Esophagus squamous epithelium (tissue), 4 donors: ENCODE measurements at regions not wholly inside any gene's neighbourhood (a gene's known extent, or its start where the extent isn't known, plus 50 kb on each side); places are given as distances from the start of the nearest gene placed in this dataset.

Experiments used
- POLR2A ChIP-seq, 4 donors: fragments of 450-650 bp; IDR thresholded peaks; one replicate each; pipeline ENCODE4 v1.6.1; 2017; ENCODE audit warnings: antibody characterized with exemption in 4 of 4, mild to moderate bottlenecking in 4 of 4, moderate library complexity in 3 of 4
- TF ChIP-seq, protein P1 (sequence below), 6 experiments: fragments of 450-650 bp in 4 of 6; fragments of 200-600 bp in 2 of 6; sonication (generic) in 2 of 6; IDR thresholded peaks; one replicate each; pipeline ENCODE4 v1.5.1; 2016 to 2019; ENCODE audit warnings: antibody characterized with exemption in 6 of 6, mild to moderate bottlenecking in 4 of 6, moderate library complexity in 4 of 6

GRCh38 chr7:21327422-21328409 is 100.2 kb upstream of the SP4 start:
- TF ChIP-seq, protein P1, sequence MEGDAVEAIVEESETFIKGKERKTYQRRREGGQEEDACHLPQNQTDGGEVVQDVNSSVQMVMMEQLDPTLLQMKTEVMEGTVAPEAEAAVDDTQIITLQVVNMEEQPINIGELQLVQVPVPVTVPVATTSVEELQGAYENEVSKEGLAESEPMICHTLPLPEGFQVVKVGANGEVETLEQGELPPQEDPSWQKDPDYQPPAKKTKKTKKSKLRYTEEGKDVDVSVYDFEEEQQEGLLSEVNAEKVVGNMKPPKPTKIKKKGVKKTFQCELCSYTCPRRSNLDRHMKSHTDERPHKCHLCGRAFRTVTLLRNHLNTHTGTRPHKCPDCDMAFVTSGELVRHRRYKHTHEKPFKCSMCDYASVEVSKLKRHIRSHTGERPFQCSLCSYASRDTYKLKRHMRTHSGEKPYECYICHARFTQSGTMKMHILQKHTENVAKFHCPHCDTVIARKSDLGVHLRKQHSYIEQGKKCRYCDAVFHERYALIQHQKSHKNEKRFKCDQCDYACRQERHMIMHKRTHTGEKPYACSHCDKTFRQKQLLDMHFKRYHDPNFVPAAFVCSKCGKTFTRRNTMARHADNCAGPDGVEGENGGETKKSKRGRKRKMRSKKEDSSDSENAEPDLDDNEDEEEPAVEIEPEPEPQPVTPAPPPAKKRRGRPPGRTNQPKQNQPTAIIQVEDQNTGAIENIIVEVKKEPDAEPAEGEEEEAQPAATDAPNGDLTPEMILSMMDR (IDR thresholded peaks at IDR 0.05), result no peak
- no peak for TF ChIP-seq POLR2A (IDR thresholded peaks at IDR 0.05)
